Caco-2 (cell line): ENCODE measurements at regions not wholly inside any gene's neighbourhood (a gene's known extent, or its start where the extent isn't known, plus 50 kb on each side); places are given as distances from the start of the nearest gene placed in this dataset.
"Not testable (repeated sequence)": the region's sequence is repeated elsewhere in the genome, so short reads cannot be mapped to it uniquely, and the experiment has no call there.

Experiments
- BruUV-seq: library from RNA; stranded (reverse); fragments of 400-500 nt; replicated peaks from 2 replicates; lab custom pipeline; 2021; lab: Mats Ljungman, UMichigan
- CTCF ChIA-PET: fragments of 300-600 bp; sonication (Branson Sonifier 250); formaldehyde crosslinking; loops from one replicate; lab custom pipeline; 2022; ENCODE audit warnings: antibody characterized with exemption; lab: Charles Lee
- POLR2A ChIA-PET: fragments of 300-600 bp; sonication (Branson Sonifier 250); formaldehyde crosslinking; loops from one replicate; lab custom pipeline; 2022; ENCODE audit warnings: antibody characterized with exemption; lab: Charles Lee
- DNase-seq, 2 experiments: peaks; one replicate each; pipeline versions ENCODE4 v3.0.0 to v3.0.0-alpha.2; 2020 to 2022
- H3K27me3 ChIP-seq: replicated peaks from 2 replicates; pipeline ENCODE4 v1.6.0; 2011; ENCODE audit warnings: low read length; ENCODE audit not compliant: control insufficient read depth, insufficient read depth
- H3K36me3 ChIP-seq: 2 replicates; pipeline ENCODE4 v1.5.1; 2011; ENCODE audit warnings: low read length; ENCODE audit not compliant: control insufficient read depth, insufficient read depth
- H3K4me1 ChIP-seq: fragments of 250-450 bp; sonication (Bioruptor Pico); 2 replicates; pipeline ENCODE4 v1.5.1; 2020; ENCODE audit warnings: mild to moderate bottlenecking
- H3K4me3 ChIP-seq: 2 replicates; pipeline ENCODE4 v1.5.1; 2011; ENCODE audit warnings: low read depth, mild to moderate bottlenecking, control low read depth, low read length
- H3K9me3 ChIP-seq: fragments of 250-450 bp; sonication (Bioruptor Pico); 2 replicates; pipeline ENCODE4 v1.5.1; 2020; ENCODE audit warnings: mild to moderate bottlenecking, moderate library complexity
- H3K27ac Mint-ChIP-seq: one replicate; pipeline ENCODE4 v1.8.0; 2022; ENCODE audit warnings: mixed read lengths; ENCODE audit not compliant: unreplicated experiment
- H3K27me3 Mint-ChIP-seq: one replicate; pipeline ENCODE4 v1.8.0; 2022; ENCODE audit warnings: mixed read lengths; ENCODE audit not compliant: insufficient read depth, unreplicated experiment
- H3K36me3 Mint-ChIP-seq: one replicate; pipeline ENCODE4 v1.8.0; 2022; ENCODE audit warnings: mild to moderate bottlenecking, mixed read lengths; ENCODE audit not compliant: insufficient read depth, unreplicated experiment
- H3K4me1 Mint-ChIP-seq: one replicate; pipeline ENCODE4 v1.8.0; 2022; ENCODE audit warnings: low read depth, mixed read lengths; ENCODE audit not compliant: unreplicated experiment
- H3K4me3 Mint-ChIP-seq: one replicate; pipeline ENCODE4 v1.8.0; 2022; ENCODE audit warnings: mild to moderate bottlenecking, moderate library complexity, mixed read lengths; ENCODE audit not compliant: unreplicated experiment
- H3K9me3 Mint-ChIP-seq: one replicate; pipeline ENCODE4 v1.8.0; 2022; ENCODE audit warnings: mixed read lengths; ENCODE audit not compliant: unreplicated experiment
- intact Hi-C: fragments of 100-400 bp; cut with micrococcal nuclease; formaldehyde crosslinking; loops from one replicate; pipeline ENCODE4 v1.10.0; 2022; ENCODE audit not compliant: unreplicated experiment
- TF ChIP-seq, protein P1 (sequence below), 2 experiments: fragments of 200-600 bp in 1 of 2; IDR thresholded peaks; 1 replicate in 1 of 2; 2 replicates in 1 of 2; pipeline versions ENCODE4 v1.5.1 to v1.8.0; 2011 to 2022; ENCODE audit warnings: antibody characterized with exemption in 1 of 2, control low read depth in 1 of 2, inconsistent platforms in 1 of 2, low read depth in 1 of 2, low read length in 1 of 2, mild to moderate bottlenecking in 1 of 2, moderate library complexity in 1 of 2; ENCODE audit not compliant: insufficient read depth in 1 of 2, severe bottlenecking in 1 of 2, unreplicated experiment in 1 of 2

DNA sequence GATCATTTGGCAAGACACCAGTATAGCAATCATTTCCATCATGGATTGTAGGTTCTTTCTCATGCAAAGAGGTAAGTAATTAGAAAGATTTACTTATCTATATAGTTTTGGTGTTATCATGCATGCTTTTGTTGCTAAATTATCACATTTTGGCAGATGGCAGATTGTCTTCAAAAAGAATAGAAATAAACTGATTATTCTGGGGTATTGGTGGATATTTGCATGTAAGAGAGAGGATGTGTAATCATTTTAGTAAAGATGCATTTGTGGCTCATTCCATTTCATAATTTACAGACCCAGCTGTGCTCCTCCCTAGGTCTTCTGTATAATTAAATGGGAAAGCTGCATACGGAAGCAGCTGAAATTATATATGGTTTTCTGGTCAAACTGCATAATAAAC is 875.7 kb upstream of the ANO3 start:
- Histone ChIP-seq H3K9me3 (no peaks in the 10 kb centered on the region), H3K36me3 (no peaks in the 10 kb centered on the region), H3K27me3 (no peaks in the 10 kb centered on the region), H3K4me1 (no peaks in the 10 kb centered on the region), H3K4me3 (no peak overlapping the region)
- CTCF ChIA-PET, result no interaction called here
- intact Hi-C loops, result no loop called here
- no peaks in the 10 kb centered on the region for H3K9me3 Mint-ChIP-seq
- no peak overlapping the region for H3K4me3 Mint-ChIP-seq
- no peak for DNase-seq
- H3K27me3 Mint-ChIP-seq, result no peaks in the 10 kb centered on the region
- POLR2A ChIA-PET, result no interaction called here
- TF ChIP-seq, protein P1, sequence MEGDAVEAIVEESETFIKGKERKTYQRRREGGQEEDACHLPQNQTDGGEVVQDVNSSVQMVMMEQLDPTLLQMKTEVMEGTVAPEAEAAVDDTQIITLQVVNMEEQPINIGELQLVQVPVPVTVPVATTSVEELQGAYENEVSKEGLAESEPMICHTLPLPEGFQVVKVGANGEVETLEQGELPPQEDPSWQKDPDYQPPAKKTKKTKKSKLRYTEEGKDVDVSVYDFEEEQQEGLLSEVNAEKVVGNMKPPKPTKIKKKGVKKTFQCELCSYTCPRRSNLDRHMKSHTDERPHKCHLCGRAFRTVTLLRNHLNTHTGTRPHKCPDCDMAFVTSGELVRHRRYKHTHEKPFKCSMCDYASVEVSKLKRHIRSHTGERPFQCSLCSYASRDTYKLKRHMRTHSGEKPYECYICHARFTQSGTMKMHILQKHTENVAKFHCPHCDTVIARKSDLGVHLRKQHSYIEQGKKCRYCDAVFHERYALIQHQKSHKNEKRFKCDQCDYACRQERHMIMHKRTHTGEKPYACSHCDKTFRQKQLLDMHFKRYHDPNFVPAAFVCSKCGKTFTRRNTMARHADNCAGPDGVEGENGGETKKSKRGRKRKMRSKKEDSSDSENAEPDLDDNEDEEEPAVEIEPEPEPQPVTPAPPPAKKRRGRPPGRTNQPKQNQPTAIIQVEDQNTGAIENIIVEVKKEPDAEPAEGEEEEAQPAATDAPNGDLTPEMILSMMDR (IDR thresholded peaks at IDR 0.05; ENCODE audit: insufficient read depth in 1 of 2, low read depth in 1 of 2, low read length in 1 of 2, severe bottlenecking in 1 of 2, unreplicated experiment in 1 of 2), result no peak
- no peaks in the 10 kb centered on the region for H3K36me3 Mint-ChIP-seq
- no TSS peak for BruUV-seq
- no peaks in the 10 kb centered on the region for H3K4me1 Mint-ChIP-seq
- no peak overlapping the region for H3K27ac Mint-ChIP-seq

DNA sequence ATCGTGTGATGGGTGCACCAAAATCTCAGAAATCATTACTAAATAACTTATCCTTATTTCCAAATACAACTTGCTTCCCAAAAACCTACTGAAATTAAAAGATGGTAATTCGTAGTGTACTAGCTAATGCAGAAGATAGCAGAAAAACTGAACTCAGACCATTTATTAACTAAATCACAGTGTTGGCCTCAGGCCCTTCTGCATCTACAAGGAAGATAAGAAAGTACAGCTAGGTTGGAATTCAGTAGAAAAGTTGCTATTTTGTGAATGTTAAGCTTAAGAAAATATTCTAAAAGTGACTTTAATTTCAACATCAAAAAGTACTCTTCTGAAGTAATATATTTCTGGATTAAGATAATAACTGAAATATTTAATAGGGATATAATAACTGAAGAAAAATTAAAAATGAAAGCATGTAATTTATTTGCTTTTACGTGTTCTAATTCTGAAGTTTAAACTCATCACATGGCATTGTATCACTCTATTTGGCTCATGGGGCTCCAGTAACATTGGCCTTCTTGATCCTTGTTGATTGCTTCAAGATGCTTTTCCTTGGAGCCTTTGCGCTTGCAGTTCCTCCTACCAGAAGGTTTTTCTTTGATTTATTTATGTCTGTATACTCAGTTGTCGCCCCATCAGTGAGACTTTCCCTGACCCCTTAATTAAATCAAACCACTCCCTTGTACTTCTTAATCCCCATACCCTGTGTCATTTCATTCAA is 847.9 kb upstream of the ANO3 start:
- Mint-ChIP-seq H3K36me3 (no peaks in the 10 kb centered on the region), H3K27ac (no peak overlapping the region), H3K4me3 (no peak overlapping the region), H3K9me3 (no peaks in the 10 kb centered on the region), H3K27me3 (no peaks in the 10 kb centered on the region), H3K4me1 (no peaks in the 10 kb centered on the region)
- no peaks in the 10 kb centered on the region for H3K4me1 ChIP-seq
- POLR2A ChIA-PET, result no interaction called here
- intact Hi-C loops, result no loop called here
- H3K9me3 ChIP-seq, result no peaks in the 10 kb centered on the region
- H3K27me3 ChIP-seq, result no peaks in the 10 kb centered on the region
- no TSS peak for BruUV-seq
- H3K36me3 ChIP-seq, result no peaks in the 10 kb centered on the region
- no peak for DNase-seq
- CTCF ChIA-PET, result no interaction called here
- TF ChIP-seq, protein P1 (IDR thresholded peaks at IDR 0.05; ENCODE audit: insufficient read depth in 1 of 2, low read depth in 1 of 2, low read length in 1 of 2, severe bottlenecking in 1 of 2, unreplicated experiment in 1 of 2), result no peak
- no peak overlapping the region for H3K4me3 ChIP-seq

DNA sequence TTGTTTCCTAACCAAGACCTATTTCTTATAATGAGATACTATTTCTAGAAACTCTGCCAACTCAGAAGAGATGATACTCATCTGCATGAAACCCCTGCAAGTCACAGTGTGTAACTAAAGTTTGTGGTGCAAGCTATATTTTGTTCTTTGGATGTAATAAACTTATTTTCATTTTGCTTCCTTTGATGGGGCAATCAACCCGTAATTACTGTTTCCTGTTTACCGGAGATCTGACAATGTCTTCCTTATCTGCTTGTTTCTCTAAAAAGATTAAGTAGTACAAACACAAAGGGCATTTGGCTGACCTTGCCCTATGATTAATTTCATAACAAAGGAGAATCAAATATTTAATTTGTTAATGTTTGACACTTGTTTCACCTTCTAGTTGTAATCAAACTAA is 846.6 kb upstream of the ANO3 start:
- H3K36me3 Mint-ChIP-seq, result no peaks in the 10 kb centered on the region
- H3K4me3 Mint-ChIP-seq, result no peak overlapping the region
- intact Hi-C loops, result no loop called here
- CTCF ChIA-PET, result no interaction called here
- BruUV-seq, result no TSS peak
- Histone ChIP-seq H3K27me3 (no peaks in the 10 kb centered on the region), H3K4me3 (no peak overlapping the region), H3K36me3 (no peaks in the 10 kb centered on the region), H3K4me1 (no peaks in the 10 kb centered on the region), H3K9me3 (no peaks in the 10 kb centered on the region)
- H3K27me3 Mint-ChIP-seq, result no peaks in the 10 kb centered on the region
- no peak overlapping the region for H3K27ac Mint-ChIP-seq
- TF ChIP-seq, protein P1 (IDR thresholded peaks at IDR 0.05; ENCODE audit: insufficient read depth in 1 of 2, low read depth in 1 of 2, low read length in 1 of 2, severe bottlenecking in 1 of 2, unreplicated experiment in 1 of 2), result no peak
- no peaks in the 10 kb centered on the region for H3K4me1 Mint-ChIP-seq
- POLR2A ChIA-PET, result no interaction called here
- no peaks in the 10 kb centered on the region for H3K9me3 Mint-ChIP-seq
- DNase-seq, result no peak

DNA sequence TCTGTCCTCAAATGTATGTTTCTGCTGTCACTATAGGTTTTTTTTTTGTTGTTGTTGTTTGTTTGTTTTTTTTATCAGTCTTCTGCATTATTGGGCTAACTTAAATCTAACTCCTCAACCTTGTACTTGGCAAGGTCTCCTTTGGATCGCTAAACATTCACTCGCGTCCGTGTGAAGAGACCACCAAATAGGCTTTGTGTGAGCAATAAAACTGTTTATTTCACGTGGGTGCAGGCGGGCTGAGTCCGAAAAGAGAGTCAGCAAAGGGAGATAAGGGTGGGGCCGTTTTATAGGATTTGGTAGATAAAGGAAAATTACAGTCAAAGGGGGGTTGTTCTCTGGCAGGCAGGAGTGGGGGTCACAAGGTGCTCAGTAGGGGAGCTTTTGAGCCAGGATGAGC is 845.6 kb upstream of the ANO3 start:
- H3K27ac Mint-ChIP-seq, H3K4me1 ChIP-seq, H3K4me3 Mint-ChIP-seq, H3K9me3 ChIP-seq, H3K36me3 Mint-ChIP-seq, BruUV-seq, H3K36me3 ChIP-seq, H3K27me3 ChIP-seq, POLR2A ChIA-PET, CTCF ChIA-PET, H3K9me3 Mint-ChIP-seq, H3K4me3 ChIP-seq, H3K4me1 Mint-ChIP-seq, H3K27me3 Mint-ChIP-seq, intact Hi-C loops, DNase-seq: not testable (repeated sequence)

DNA sequence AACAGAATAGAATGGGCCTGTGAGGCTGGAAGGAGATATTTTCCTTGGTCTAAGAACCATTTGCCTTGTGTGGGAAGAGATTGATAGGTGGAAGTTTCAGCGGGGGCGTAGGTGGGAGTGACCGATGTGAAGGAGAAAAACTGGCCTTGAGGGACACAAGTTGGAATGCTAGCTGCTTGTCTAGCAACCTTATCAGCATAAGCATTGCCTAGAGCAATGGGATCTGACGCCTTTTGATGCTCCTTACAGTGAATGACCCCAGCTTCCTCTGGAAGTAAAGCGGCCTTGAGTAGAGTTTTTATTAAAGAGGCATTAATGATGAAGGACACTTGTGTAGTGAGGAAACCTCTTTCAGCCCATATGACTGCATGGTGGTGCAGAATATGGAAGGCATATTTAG is 843.8 kb upstream of the ANO3 start:
- H3K36me3 Mint-ChIP-seq, intact Hi-C loops, H3K9me3 Mint-ChIP-seq, H3K27me3 Mint-ChIP-seq, H3K4me1 Mint-ChIP-seq, H3K4me1 ChIP-seq, H3K9me3 ChIP-seq, DNase-seq, H3K36me3 ChIP-seq, H3K27ac Mint-ChIP-seq, CTCF ChIA-PET, POLR2A ChIA-PET, BruUV-seq, H3K4me3 Mint-ChIP-seq, H3K4me3 ChIP-seq, H3K27me3 ChIP-seq: not testable (repeated sequence)
